Fibroblast of villous mesenchyme (primary cell): ENCODE measurements at regions not wholly inside any gene's neighbourhood (a gene's known extent, or its start where the extent isn't known, plus 50 kb on each side); places are given as distances from the start of the nearest gene placed in this dataset.

Source experiments
- DNase-seq: peaks from one replicate; pipeline ENCODE4 v3.0.0-alpha.2; 2010; ENCODE audit warnings: low read depth
- H3K4me3 ChIP-seq: 2 replicates; pipeline ENCODE4 v1.5.1; 2011; ENCODE audit warnings: low read depth, mild to moderate bottlenecking, low read length
- CTCF ChIP-seq: IDR thresholded peaks from 2 replicates; pipeline ENCODE4 v1.5.1; 2012; ENCODE audit warnings: low read depth, mild to moderate bottlenecking, low read length; ENCODE audit not compliant: insufficient read depth

- no peak overlapping the region for H3K4me3 ChIP-seq
- TF ChIP-seq CTCF: no peak
- DNase-seq: no peak
Measured at GRCh38 chr5:99955006-99955405, 580.2 kb upstream of the FAM174A start.

DNA sequence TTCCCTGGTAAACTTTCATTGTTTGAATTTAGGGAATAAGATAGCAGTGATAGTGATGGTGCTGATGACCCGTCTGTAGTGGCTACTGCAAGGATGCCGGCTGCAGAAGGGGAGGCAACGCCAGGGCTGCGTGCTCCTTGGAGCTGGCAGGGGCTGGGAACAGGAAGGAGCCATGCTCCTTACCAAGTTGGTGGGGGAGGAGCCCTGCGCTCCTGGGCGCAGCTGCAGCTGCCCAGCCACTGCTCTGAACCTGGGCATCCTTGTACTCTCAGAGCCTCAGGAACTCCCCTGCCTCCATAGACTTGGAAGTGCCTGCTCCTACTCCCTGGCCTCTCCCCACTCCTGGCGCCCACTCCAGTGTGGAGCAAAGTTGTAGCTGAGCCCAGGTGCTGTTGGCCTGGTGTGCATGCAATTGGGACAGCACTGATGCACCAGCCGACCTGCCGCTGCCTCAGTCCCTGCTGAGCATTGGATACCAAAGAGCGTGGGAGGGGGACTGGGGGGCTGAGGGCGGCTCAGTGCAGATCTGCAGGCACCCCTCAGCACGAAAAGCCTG lies 585.1 kb upstream of the FAM174A start:
- no peak for DNase-seq

GRCh38 chr5:99949361-99949760 lies 585.8 kb upstream of the FAM174A start:
- no peak for DNase-seq
- no peak overlapping the region for H3K4me3 ChIP-seq
- TF ChIP-seq CTCF: no peak

More for the DNA sequence above, 585.1 kb upstream of the FAM174A start:
- no peak overlapping the region for H3K4me3 ChIP-seq
- no peak for TF ChIP-seq CTCF

GRCh38 chr5:99948850-99949249 lies 586.3 kb upstream of the FAM174A start:
- no peak for DNase-seq
- no peak overlapping the region for H3K4me3 ChIP-seq
- TF ChIP-seq CTCF: no peak

- no peak for TF ChIP-seq CTCF
- no peak overlapping the region for H3K4me3 ChIP-seq
- no peak for DNase-seq
Measured at GRCh38 chr5:99945478-99946442, 589.4 kb upstream of the FAM174A start.

GRCh38 chr5:99940540-99940939 lies 594.6 kb upstream of the FAM174A start:
- no peak overlapping the region for H3K4me3 ChIP-seq
- no peak for DNase-seq
- TF ChIP-seq CTCF: no peak

DNA sequence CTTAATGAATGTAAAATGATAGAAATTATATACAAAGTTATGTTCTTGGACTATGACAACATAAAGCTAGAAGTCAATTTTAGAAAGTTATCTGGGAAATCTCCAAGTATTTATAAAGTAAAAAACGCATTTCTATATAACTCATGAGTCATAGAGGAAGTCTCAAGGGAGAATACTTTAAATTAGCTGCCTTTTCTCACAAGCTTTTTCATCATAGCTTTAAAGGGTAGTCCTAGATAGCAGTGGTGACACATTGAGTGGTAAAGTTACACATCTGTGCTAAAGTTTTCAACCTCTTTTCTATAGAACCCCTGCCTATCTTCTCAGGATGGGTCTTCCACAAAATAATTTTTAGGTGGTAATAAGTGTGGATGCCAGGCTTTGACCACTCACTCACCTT lies 598.3 kb upstream of the FAM174A start:
- no peak for TF ChIP-seq CTCF
- no peak for DNase-seq
- H3K4me3 ChIP-seq: no peak overlapping the region
